Upper lobe of left lung (tissue), 6 donors: ENCODE measurements at regions not wholly inside any gene's neighbourhood (a gene's known extent, or its start where the extent isn't known, plus 50 kb on each side); places are given as distances from the start of the nearest gene placed in this dataset.

Source experiments
- ATAC-seq, 2 donors: fragments of 200-7000 bp; cut with Tn5 transposase; one replicate each; pipeline ENCODE4 v1.9.1; 2022; ENCODE audit warnings: mild to moderate bottlenecking in 2 of 2, moderate library complexity in 2 of 2; ENCODE audit not compliant: low FRiP score in 2 of 2
- DNase-seq, 2 donors: peaks; one replicate each; pipeline ENCODE4 v3.0.0-alpha.2; 2019 to 2020
- H3K27ac ChIP-seq, 4 donors: fragments of 200-600 bp; sonication (generic); one replicate each; pipeline ENCODE4 v1.5.1; 2016 to 2019
- H3K27me3 ChIP-seq, 4 donors: fragments of 200-600 bp; sonication (generic); one replicate each; pipeline ENCODE4 v1.5.1; 2017 to 2019
- H3K36me3 ChIP-seq, 4 donors: fragments of 200-600 bp; sonication (generic); one replicate each; pipeline ENCODE4 v1.5.1; 2016 to 2019
- H3K4me1 ChIP-seq, 4 donors: fragments of 200-600 bp; sonication (generic); one replicate each; pipeline ENCODE4 v1.5.1; 2018 to 2019
- H3K4me3 ChIP-seq, 4 donors: fragments of 200-600 bp; sonication (generic); one replicate each; pipeline ENCODE4 v1.5.1; 2017 to 2019; ENCODE audit warnings: mild to moderate bottlenecking in 2 of 4, moderate library complexity in 1 of 4
- H3K9me3 ChIP-seq, 4 donors: fragments of 200-600 bp; sonication (generic); one replicate each; pipeline ENCODE4 v1.5.1; 2018 to 2019
- CTCF ChIP-seq, 6 experiments: fragments of 450-650 bp in 4 of 6; fragments of 200-600 bp in 2 of 6; sonication (generic) in 2 of 6; IDR thresholded peaks; one replicate each; pipeline ENCODE4 v1.5.1; 2016 to 2019; ENCODE audit warnings: antibody characterized with exemption in 6 of 6
- EP300 ChIP-seq, 4 donors: sonication (generic); formaldehyde crosslinking; IDR thresholded peaks; one replicate each; pipeline ENCODE4 v1.5.1; 2017; ENCODE audit warnings: antibody characterized with exemption in 4 of 4, control low read depth in 2 of 4
- POLR2A ChIP-seq, 4 donors: fragments of 450-650 bp; IDR thresholded peaks; one replicate each; pipeline ENCODE4 v1.5.1; 2016 to 2017; ENCODE audit warnings: antibody characterized with exemption in 4 of 4, mild to moderate bottlenecking in 2 of 4
- POLR2AphosphoS5 ChIP-seq, 2 donors: sonication (generic); formaldehyde crosslinking; IDR thresholded peaks; one replicate each; pipeline ENCODE4 v1.5.1; 2017; ENCODE audit warnings: antibody characterized with exemption in 2 of 2
- WGBS, 2 donors: methylation state at CpG; one replicate each; pipeline ENCODE4 v1.1.5; 2017 to 2018; 5-methylcytosine and 5-hydroxymethylcytosine counted together
- donor health status: DM: no; HTN: no; CAD: no; lungs with moderate emphysema.
- donor health status: DM: no; HTN: yes; CAD: no; lungs with severe emphysema.

- H3K27me3 ChIP-seq, result no peaks in the 10 kb centered on the region
- no peak for ATAC-seq
- H3K4me3 ChIP-seq, result no peak overlapping the region
- no peaks in the 10 kb centered on the region for H3K9me3 ChIP-seq
- no peaks in the 10 kb centered on the region for H3K36me3 ChIP-seq
- WGBS, 2 donors, result 87 to 89% methylated on average over 2 of the region's 2 CpGs
- H3K27ac ChIP-seq, result no peak overlapping the region
- DNase-seq, result no peak
- TF ChIP-seq POLR2AphosphoS5 (IDR thresholded peaks at IDR 0.05) (no peak), EP300 (IDR thresholded peaks at IDR 0.05) (no peak), CTCF (IDR thresholded peaks at IDR 0.05) (no peak), POLR2A (IDR thresholded peaks at IDR 0.05) (no peak)
- H3K4me1 ChIP-seq, result no peaks in the 10 kb centered on the region
These were observed 208.8 kb upstream of the ADRA1D start for GRCh38 chr20:4457566-4458543.

- TF ChIP-seq POLR2AphosphoS5 (IDR thresholded peaks at IDR 0.05) (no peak), POLR2A (IDR thresholded peaks at IDR 0.05) (no peak), CTCF (IDR thresholded peaks at IDR 0.05) (no peak), EP300 (IDR thresholded peaks at IDR 0.05) (no peak)
- H3K4me1 ChIP-seq, result no peaks in the 10 kb centered on the region
- no peaks in the 10 kb centered on the region for H3K27me3 ChIP-seq
- 81 to 85% methylated on average over 4 of the region's 4 CpGs for whole genome bisulfite sequencing, 2 donors
- no peaks in the 10 kb centered on the region for H3K36me3 ChIP-seq
- H3K4me3 ChIP-seq, result no peak overlapping the region
- H3K9me3 ChIP-seq, result no peaks in the 10 kb centered on the region
- ATAC-seq (no peak), DNase-seq (no peak)
- no peak overlapping the region for H3K27ac ChIP-seq
These were observed 206.9 kb upstream of the ADRA1D start for GRCh38 chr20:4455996-4456395.

- ATAC-seq (no peak), DNase-seq (no peak)
- H3K27ac ChIP-seq, result no peak overlapping the region
- no peaks in the 10 kb centered on the region for H3K36me3 ChIP-seq
- WGBS, 2 donors, result 81 to 88% methylated on average over 1 of the region's 1 CpG
- TF ChIP-seq POLR2A (IDR thresholded peaks at IDR 0.05), result no peak
- TF ChIP-seq EP300 (IDR thresholded peaks at IDR 0.05), result no peak
- TF ChIP-seq CTCF (IDR thresholded peaks at IDR 0.05), result no peak
- no peak for TF ChIP-seq POLR2AphosphoS5 (IDR thresholded peaks at IDR 0.05)
- peaks cover 0 to 2% (median 0%) of the 10 kb centered on the region in 4 donors for H3K4me1 ChIP-seq
- H3K4me3 ChIP-seq, result no peak overlapping the region
- no peaks in the 10 kb centered on the region for H3K27me3 ChIP-seq
- no peaks in the 10 kb centered on the region for H3K9me3 ChIP-seq
These were observed 206.2 kb upstream of the ADRA1D start for GRCh38 chr20:4455301-4455701.

GRCh38 chr20:4454111-4454510, 205.0 kb upstream of the ADRA1D start:
- no peak overlapping the region for H3K4me3 ChIP-seq
- WGBS, 2 donors, result 55 to 67% methylated on average over 4 of the region's 4 CpGs
- H3K27ac ChIP-seq, result no peak overlapping the region
- no peak for ATAC-seq
- H3K4me1 ChIP-seq, result peaks cover 0 to 8% (median 2%) of the 10 kb centered on the region in 4 donors
- no peaks in the 10 kb centered on the region for H3K36me3 ChIP-seq
- no peaks in the 10 kb centered on the region for H3K9me3 ChIP-seq
- H3K27me3 ChIP-seq, result no peaks in the 10 kb centered on the region
- no peak for DNase-seq
- TF ChIP-seq EP300 (IDR thresholded peaks at IDR 0.05) (no peak), POLR2AphosphoS5 (IDR thresholded peaks at IDR 0.05) (no peak), CTCF (IDR thresholded peaks at IDR 0.05) (no peak), POLR2A (IDR thresholded peaks at IDR 0.05) (no peak)
